GM04503 (cell line): ENCODE measurements at regions not wholly inside any gene's neighbourhood (a gene's known extent, or its start where the extent isn't known, plus 50 kb on each side); places are given as distances from the start of the nearest gene placed in this dataset.
"Not testable (repeated sequence)": the region's sequence is repeated elsewhere in the genome, so short reads cannot be mapped to it uniquely, and the experiment has no call there.

ENCODE experiments used
- DNase-seq: peaks from one replicate; pipeline ENCODE4 v3.0.0-alpha.2; 2012; ENCODE audit warnings: low read depth

GRCh38 chr2:216992056-216992675, 132.3 kb upstream of the TNP1 start:
- DNase-seq: no peak

DNA sequence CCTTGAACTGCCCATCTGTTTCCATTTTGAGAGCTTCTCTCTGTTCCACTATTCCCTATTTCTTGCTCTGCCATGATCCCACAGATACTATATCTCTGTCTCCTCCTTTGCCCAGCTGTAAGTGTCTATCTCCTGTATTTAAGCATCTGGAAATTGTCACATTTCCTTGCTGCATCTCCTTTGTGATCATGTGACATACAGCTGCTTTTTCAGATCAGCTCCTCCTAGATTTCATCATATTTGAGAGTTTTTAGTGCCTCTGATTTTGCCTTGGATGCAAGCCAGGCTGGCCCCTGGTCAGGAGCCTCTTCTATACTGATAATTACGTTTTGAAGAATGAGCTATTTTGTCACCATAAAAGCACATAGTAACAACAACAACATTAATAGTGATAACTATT, 131.7 kb upstream of the TNP1 start:
- DNase-seq: no peak

DNA sequence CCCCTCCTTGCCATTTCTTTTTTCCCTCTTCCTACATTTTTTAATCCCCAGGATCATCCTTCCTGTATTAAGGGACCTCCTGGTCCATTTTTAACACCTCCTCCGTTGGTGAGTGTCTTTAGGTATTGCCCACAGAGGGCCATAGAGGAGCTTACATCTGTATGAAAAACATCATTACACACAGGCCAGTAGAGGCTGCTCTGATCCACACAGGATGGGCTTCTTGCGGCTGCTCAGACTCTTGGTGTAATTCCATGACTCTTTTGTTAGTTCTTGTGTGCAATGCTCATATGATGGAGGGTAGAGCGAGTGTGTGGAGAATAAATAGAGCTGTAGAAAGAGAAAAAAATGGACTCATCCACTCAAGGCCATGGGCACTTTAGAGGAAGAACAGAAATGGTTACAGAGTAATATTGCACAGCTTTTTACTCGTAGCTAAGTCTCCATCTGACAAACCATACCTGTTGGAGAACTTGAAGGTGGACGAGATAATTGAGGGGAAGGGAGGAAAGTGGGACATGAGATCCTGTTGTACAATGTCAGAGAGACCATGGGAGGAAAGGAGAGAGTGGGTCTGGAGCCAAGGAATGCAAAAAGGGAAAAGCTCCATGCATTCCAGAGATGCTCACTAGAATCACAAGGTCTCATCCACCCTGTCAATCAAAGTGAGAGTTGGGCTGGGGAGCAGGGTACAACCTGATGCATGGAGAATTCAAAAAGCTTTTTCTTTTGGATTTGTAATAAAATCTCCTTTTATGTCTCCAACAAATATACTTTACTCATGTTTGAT, 129.7 kb upstream of the TNP1 start:
- DNase-seq: no peak

DNA sequence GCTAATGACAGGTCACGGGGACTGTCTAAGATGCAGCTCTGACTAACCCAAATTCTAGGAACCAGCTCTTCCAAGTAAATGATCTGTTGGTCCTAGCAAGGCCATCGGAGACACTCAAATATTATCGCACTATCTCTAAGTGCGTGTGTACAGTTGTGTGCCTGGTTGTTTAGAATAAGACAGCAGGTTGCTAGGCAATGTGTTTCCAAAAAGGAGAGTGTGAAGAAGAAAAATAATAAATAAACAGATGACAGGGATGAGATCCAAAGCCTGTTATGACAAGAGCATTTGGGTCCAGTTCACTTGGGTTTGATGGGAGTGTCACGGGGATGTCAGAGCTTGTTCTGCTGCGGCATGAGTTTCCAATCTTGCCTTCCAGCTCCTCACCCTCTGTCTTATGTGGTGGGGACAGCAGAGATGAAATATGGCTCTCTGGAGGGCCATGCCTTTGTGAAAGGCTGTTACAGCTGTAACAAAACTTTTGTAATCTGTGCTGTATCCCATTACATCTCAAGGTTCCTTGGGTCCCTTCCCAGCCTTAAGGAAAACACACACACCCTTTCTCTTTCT, 127.5 kb upstream of the TNP1 start:
- DNase-seq: no peak

- no peak for DNase-seq
Measured at GRCh38 chr2:216985658-216986141, 125.8 kb upstream of the TNP1 start.

GRCh38 chr2:216984937-216985336, 125.1 kb upstream of the TNP1 start:
- DNase-seq: no peak

DNA sequence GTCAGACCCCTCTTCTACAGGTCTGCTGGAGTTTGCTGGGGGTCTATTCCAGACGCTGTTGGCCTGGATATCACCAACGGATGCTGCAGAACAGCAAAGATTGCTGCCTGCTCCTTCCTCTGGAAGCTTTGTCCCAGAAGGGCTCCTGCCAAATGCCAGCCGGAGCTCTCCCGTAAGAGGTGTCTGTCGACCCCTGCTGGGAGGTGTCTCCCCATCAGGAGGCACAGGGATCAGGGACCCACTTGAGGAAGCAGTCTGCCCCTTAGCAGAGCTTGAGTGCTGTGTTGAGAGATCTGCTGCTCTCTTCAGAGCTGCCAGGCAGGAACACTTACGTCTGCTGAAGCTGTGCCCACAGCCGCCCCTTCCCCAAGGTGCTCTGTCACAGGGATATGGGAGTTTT, 122.1 kb upstream of the TNP1 start:
- DNase-seq: not testable (repeated sequence)

GRCh38 chr2:216980510-216980909, 120.6 kb upstream of the TNP1 start:
- not testable (repeated sequence) for DNase-seq

GRCh38 chr2:216974321-216975302, 114.7 kb upstream of the TNP1 start:
- DNase-seq: no peak

DNA sequence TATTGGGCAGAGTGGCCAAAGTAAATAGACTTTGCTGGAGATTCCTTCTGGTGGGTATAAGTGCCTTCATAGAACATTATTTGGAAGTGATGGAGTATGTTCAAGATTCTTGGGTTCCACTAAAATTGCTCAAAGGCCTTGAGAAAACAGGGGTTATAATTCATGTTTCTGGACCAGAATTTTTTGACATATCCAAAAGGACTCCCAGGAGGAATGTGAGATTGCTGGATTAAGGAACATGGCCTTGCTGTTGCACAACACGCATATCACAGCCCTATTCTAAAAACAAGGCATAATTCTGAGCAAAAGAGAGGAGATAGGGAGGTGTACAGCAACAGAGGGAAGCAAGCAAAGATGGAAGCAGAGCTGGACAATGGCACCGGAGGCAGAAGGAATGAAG, 111.7 kb upstream of the TNP1 start:
- DNase-seq: no peak

DNA sequence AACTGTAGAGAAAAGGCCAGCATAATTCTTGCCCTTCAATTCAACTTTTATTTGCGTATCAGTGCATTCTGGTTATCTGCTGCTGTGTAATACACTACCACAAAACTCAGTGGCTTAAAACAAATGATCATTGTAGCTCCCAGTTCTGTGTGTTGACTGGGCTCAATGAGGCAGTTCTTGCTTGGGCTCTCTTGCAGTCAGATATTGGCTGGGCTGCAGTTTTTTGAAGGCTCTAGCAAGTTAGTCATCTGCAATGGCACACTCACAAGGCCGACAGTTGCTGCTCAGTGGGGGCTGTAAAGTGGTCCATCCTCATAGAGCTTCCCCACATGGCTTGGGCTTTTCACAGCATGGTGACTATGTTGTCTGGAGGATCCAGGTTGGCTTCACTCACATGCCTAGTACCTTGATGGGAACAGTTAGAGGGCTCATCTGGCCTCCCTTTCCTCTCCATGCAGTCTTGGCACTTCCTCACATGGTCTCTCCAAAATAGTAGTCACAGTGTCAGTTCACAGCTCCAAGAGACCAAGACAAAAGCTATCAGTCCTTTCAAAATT, 110.6 kb upstream of the TNP1 start:
- no peak for DNase-seq

GRCh38 chr2:216967889-216968288, 108.0 kb upstream of the TNP1 start:
- DNase-seq: no peak

- no peak for DNase-seq
Measured at GRCh38 chr2:216960671-216961268, 100.9 kb upstream of the TNP1 start.

- no peak for DNase-seq
Measured at GRCh38 chr2:216959433-216959832, 99.6 kb upstream of the TNP1 start.

DNA sequence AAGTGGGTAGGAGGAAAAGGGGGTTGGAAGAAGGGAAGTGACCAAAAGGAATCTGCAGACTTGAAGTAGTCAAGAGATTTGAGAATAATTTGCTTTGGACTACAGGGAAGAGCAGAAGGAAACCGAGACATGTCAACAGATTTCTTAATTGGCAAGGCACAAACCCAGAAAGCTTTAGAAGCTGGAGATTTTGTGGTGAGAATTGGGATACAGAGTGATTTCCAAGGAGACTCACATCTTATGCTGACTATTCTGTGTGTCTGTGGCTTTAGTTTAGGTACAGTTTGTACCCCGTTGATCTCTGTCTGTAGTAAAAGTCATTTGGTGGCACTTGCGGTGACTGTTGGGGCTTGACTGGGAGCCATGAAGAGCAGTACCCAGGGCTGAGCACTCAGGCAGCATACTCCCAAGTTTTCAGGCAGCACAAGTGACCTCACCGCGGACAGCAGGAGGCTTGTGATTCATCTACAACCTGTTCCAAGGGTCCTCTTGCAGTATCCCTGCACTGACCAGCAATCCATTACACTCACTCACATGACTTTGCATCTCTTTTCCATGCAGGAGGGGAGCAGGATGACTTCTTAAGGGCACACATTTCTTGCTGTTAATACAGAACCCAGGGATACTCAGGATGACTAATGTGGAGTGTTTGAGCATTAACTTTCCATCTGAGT, 97.1 kb upstream of the TNP1 start:
- DNase-seq: no peak

DNA sequence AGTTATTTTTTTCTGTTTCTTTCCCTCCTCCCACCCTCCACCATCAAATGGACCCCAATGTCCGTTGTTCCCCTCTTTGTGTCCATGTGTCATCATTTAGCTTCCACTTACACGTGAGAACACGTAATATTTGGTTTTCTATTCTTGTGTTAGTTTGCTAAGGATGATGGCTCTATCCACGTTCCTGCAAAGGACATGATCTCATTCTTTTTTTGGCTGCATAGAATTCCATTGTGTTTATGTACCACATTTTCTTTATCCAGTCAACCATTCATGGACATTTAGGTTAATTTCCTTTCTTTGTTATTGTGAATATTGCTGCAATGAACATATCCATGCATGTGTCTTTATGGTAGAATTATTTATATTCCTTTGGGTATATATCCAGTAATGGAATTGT, 91.3 kb upstream of the TNP1 start:
- no peak for DNase-seq

- no peak for DNase-seq
Measured at GRCh38 chr2:216950547-216950946, 90.7 kb upstream of the TNP1 start.

DNA sequence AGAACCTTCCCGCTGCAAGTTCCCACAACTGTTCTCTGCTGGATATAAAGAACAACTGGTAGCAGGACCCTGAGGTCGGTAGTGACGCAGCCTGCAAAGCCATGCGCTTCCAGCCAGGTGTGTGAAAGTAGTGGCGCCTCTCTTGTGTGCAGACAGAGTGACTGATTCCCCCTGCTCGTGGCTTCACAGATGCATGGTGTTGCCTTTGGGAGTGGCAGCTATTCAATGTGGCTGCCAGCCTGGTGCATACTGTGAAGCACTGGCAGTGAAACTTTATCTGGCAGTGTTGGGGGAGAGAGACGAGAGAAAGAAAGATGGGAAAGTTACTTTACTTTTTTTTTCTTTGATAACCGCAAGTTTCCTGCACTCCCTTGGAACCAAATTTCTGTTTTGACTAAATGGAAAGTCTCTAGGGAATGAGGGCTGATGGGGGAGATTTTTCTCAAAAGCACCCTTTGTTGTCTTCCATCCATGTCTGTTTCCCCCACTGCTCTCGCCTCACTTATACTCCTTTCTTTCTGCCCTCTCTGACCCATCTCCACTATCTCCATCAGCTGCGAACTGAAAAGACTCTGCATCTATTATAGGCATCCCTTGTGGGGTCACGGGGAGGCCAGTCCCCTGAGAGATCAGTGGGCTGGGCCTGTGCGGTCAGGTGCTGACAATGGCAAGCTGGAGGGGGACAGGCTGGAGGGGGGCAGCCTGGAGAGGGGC, 90.0 kb upstream of the TNP1 start:
- DNase-seq: no peak

- no peak for DNase-seq
Measured at GRCh38 chr2:216947055-216947454, 87.2 kb upstream of the TNP1 start.

DNA sequence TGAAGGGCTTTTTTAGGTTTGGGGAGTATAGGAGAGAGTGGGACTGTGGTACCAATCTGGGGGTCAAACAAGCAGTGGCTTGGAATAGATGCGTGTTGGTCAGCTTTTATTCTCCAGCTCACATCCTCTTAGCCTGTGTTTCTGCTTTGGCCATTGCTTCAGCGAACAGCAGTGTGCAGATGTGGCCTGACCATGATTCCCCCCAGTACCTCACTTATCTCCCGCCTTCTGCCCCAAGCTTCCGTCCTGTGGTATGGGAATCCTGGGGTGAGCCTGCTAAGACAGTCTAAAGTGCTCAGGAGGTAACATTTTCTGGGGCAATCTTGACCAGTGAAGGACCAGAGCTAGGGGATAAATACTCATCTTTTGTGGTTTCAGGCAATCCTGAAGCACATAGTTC, 84.9 kb upstream of the TNP1 start:
- DNase-seq: no peak
